ENCODE measurements at regions not wholly inside any gene's neighbourhood (a gene's known extent, or its start where the extent isn't known, plus 50 kb on each side); places are given as distances from the start of the nearest gene placed in this dataset.

DNA sequence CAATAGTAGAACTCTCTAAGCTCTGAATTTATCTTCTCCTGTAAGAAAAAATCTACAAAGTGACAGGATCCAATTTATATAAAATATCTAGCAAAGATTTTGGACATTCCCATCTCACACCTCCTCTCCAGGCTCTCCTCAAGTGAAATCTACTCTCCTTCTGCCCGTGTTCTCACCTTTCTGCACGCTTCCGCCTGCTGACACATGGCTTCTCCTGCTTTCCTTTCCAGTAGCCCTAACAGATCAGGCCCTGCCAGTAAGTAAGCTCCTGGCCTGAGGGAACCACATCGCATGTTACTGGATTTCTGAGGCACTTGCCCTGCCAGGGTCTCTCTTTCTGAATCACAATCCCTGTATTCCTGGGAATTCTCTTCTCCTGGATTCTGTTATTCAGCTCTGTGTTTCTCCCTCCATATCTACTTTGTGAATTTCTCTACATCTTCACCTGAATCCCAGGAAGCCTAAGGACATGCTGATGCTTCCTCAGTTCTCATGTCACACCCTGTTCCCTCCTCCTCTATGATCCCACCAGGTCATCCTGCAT lies 53.3 kb upstream of the TOP3B start:
- no peak for DNase-seq

DNA sequence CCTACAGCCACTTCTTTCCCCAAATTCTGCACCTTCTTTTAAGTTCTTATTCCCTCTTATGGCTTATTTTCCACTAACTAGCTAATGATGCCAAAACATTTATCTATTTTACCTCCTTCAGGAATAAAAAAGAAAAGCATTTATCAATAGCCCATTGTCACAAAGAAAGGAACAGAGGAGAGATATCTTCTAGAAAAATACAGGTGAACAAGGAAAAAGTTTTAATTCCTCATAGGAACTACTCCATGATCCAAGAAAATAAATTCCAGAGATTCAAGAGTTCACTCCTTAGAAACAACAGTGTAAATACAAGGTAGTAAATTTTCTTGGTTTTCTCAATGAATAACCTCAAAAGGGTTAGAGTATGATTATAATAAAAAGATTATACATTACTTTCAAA lies 52.6 kb upstream of the TOP3B start:
- DNase-seq = no peak

DNA sequence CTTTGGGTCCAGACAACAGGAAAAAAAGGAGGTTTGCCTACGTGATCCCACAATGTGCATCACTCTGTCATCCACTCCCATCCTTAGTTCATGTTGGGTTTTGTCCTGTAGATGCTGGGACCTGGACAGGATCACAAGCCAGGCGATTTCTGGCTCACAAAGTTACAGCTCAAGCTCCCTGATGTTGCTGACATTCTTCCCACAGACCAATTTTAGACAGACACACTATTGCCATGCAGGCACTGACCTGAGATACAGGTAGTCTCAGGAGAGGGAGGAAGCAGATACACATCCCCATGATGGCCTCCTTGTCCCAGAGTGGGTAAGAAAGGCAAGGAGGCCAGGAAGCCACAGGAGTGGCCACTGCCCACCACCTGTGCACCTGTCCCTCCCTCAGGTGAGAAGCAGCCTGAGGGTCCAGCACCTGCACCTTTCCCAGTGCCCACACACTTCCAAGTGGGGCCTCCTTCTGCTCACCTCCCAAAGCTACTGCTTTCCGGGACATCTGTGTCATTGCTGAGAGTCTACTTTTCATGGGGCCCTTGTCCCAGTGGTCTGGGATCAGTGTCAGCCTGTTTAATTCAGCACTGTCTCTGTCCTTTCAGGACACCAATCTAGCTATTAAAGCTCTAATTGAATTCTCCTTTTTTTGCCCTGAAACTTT lies 52.0 kb upstream of the TOP3B start:
- DNase-seq = no peak

DNA sequence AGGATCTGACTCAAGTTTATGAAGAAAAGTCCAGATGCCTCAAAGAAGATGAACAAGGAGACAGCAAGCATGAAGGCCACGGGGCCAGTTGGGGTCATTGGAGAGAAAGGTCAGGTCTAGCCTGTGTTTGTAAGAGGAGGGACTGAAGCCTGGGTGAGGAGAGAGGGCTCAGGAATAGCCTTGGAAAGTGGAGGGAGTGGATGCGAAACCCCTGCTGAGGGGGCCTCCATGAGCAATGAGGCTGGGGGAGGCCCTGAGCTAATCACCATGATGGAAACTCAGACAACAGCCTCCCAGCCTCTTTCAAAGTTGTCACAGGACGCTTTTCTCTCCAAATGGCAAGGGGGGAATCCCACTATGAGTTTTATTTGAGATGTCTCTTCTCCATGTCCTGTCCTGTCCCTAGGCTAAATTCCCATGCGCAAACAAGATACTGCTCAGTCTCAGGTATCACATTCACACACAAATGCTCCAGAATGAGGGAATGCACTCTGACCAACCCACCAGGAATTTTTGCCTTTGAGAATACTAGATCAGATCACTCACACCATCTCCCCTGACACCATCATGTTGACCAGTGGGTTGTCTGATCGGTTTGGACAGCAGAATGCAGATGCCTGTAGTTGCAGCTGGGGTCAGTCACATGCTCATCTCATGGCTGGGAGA lies 51.3 kb upstream of the TOP3B start:
- DNase-seq = no peak

DNA sequence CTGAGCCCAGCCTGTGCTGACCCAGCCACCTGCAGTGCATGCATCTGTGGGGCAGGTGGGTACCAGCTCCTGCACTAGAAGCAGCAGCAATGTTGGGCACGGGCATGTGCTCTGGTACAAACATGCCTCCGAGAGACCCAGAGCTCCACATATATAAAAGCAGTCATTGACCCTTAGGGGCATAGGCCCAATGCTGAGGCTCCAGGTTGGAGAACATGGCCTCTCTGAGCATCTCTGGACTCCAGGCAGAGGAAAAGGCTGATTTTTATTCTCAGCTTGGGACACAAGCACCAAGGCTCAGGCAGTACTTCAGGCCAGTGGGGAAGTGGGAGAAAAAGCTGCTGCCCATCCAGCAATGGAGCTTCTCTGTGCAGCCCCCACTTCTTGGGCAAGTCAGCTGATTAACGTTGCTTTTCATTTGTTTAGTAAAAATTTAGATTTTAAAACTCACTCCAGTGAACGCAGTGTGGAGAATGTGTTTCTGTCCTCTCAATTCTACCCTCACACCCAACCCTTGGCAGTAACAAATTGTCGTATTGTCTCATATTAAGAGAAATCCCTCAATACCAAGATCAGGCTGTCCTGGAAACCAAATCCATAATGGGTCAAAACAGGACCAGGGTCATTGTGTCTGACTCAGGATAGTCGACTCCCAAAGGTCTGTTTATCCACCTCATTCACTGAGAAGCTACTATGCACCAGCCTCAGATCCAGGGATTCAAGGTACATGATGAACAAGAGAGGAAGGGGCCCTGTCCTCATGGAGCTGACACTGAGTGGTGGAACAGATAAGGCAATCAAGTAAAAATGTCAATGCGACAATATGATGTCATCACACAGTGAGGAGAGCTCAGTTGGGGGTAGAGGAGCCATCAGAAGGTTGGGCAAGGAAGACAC lies 50.6 kb upstream of the TOP3B start:
- DNase-seq = no peak

DNA sequence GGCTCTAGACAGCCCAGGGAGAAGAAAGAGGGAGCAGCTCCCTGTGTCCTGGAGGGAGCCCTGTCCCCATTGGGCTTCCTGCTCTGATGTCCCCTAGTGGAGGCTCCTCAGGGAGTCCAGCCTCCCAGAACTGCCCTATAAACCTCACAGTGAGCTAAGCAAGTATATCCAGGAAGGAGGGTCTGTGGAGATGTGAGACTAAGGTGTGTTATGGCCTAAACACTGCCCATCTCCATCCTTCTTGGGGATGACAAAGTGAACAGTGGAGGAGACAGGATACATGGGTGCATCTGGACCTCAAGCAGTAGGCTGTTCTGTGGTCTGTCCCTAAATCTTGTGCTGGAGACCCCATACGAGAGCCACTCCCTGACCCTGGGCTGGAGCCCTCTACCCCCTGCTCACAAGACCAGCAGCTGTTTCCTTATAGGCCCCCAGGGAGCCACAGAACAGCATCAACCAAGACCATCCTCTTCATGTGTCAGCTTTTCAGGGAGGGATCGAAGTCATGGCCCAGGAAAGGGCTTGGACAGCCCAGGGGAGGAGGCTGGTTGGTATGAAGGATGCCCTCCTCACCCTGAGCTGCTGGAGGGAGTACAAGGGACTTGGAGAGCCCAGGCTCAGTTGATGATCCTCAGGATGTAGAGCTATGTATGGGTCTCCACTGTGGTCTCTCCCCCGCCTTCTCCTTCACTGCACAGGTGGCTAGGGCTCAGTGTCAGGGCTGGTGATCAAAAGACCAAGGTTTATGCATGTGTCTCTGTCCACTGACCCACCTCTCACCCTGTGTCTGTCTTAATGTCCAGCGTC lies 49.7 kb upstream of the TOP3B start:
- no peak for DNase-seq
